GM21717 (cell line): ENCODE measurements at regions not wholly inside any gene's neighbourhood (a gene's known extent, or its start where the extent isn't known, plus 50 kb on each side); places are given as distances from the start of the nearest gene placed in this dataset.

Source experiments
- ATAC-seq: cut with Tn5 transposase; IDR thresholded peaks from one replicate; pipeline ENCODE4 v1.9.1; 2021; ENCODE audit warnings: mild to moderate bottlenecking, moderate library complexity; ENCODE audit not compliant: unreplicated experiment

DNA sequence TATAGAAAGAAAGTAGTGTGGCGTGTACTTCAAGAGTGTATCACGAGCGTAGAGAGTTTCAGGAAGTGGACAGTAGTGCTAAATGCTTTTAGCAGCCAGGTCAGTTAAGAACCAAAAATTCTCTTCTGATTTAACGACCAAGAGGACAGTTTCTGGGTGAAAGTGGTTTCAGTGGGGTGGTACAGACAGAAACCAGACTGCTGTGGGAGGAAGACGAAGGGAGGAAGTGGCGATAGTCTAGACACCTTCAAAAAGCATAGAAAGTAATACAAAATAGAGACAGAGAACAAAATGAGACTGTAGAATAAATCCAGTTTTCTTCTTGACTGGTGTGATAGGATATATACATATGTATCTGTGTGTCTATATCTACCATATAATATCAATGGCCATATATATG is 93.5 kb downstream of the MBL2 start:
- no peak for ATAC-seq

- no peak for ATAC-seq
These were observed 89.8 kb downstream of the MBL2 start for GRCh38 chr10:52682766-52683165.

- no peak for ATAC-seq
These were observed 88.8 kb downstream of the MBL2 start for GRCh38 chr10:52683776-52684175.

- no peak for ATAC-seq
These were observed 83.7 kb downstream of the MBL2 start for GRCh38 chr10:52688899-52689298.

- no peak for ATAC-seq
These were observed 76.4 kb downstream of the MBL2 start for GRCh38 chr10:52696232-52696631.

- no peak for ATAC-seq
These were observed 70.9 kb downstream of the MBL2 start for GRCh38 chr10:52701647-52702046.

GRCh38 chr10:52703451-52703850 is 69.1 kb downstream of the MBL2 start:
- no peak for ATAC-seq

- ATAC-seq, result no peak
These were observed 68.7 kb downstream of the MBL2 start for GRCh38 chr10:52703898-52704297.

DNA sequence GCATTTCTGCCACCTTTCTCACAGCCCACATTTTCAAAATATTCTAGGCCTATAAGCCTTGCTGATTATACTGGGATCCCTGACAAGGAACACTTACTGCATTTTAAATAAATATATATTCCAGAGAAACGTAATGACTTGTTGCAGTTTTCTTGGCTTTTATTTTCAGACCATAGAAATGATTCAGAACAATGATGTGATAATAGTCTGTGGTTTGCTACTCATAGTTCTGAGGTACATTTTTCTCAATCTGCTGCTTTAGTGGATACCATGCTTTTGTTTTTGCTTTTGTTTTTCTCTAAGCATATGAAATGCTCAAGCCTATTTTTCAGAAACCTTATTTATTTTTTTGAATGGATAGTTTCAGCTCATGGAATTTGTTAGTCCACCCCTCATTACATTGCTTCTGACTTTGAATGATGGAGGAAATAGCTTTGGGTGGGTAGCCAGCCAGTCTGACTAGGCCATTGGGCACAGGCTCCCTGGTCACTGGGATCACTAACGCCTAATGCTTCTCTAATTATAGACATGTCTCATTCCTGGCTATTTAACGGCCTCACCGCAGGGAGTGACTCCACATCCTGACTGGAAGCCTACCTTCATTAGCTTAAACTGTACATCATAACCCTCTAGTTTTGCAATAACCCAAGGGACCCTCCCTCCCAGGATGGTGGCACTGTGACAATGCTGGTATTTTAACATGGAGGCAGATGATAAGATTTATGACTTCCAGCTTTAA is 66.1 kb downstream of the MBL2 start:
- no peak for ATAC-seq
